Non-pigmented ciliary epithelial cell (primary cell): ENCODE measurements at regions not wholly inside any gene's neighbourhood (a gene's known extent, or its start where the extent isn't known, plus 50 kb on each side); places are given as distances from the start of the nearest gene placed in this dataset.

Experiments used
- DNase-seq: peaks from one replicate; pipeline ENCODE4 v3.0.0-alpha.2; 2010; ENCODE audit warnings: low read depth

- no peak for DNase-seq
Measured at GRCh38 chr12:128138125-128138524, 128.8 kb upstream of the TMEM132C start.

- no peak for DNase-seq
Measured at GRCh38 chr12:128140551-128140950, 126.4 kb upstream of the TMEM132C start.

DNA sequence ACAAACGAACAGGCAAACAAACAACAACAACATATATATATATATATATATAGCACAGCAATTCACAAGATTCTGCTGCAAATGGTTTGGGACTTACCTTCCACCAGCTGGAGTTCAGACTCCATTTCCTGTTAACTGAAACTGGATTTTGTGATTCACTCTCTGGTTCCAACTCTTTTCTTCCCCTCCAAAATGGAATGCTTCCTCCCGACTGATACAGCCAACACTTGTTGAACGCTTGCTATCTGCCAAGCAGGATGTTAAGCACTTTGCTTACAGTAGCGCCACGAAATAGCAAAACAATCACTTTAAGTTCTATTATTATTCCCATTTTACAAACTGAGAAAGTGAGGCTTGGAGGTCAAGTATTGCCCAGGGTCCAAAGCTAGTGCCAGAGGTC is 116.0 kb upstream of the TMEM132C start:
- no peak for DNase-seq

GRCh38 chr12:128155571-128155970 is 111.4 kb upstream of the TMEM132C start:
- DNase-seq = no peak

DNA sequence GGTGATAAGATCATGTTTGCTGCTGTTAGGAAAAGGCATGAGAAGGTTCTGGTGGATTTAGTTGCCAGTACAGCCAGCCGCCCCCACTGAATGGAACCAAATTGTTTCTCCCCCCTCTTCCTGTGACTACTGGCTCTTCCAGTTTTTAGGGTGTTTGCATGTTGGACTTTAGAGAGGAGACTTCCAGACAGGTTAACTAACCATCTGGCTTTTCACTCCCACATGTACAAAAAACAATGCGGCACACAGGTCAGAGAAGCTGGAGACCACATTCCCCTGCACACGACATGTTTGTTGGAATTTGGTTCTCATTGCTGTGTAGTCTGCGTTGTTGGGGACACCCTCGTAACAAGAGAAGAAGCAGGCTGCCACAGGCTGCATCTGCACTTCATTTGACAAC is 103.9 kb upstream of the TMEM132C start:
- no peak for DNase-seq

DNA sequence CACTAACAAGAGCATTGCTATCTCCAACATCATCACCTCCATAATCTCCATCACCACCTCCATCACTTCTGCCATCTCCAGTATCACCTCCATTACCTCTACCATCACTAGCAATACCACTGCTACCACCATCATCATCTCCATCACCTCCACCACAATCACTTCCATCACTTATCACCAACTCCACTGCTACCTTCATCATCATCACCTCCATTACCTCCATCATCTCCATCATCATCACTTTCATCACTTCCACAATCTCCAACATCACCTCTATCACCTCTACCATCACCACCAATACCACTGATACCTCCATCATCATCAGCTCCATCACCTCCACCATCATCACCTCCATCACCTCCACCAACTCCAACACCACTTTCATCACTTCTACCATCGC is 102.4 kb upstream of the TMEM132C start:
- DNase-seq = no peak

GRCh38 chr12:128165387-128165786 is 101.6 kb upstream of the TMEM132C start:
- DNase-seq = no peak

- no peak for DNase-seq
Measured at GRCh38 chr12:128168273-128168672, 98.7 kb upstream of the TMEM132C start.

GRCh38 chr12:128170181-128170580 is 96.8 kb upstream of the TMEM132C start:
- no peak for DNase-seq

- DNase-seq = no peak
Measured at GRCh38 chr12:128178565-128178964, 88.4 kb upstream of the TMEM132C start.

DNA sequence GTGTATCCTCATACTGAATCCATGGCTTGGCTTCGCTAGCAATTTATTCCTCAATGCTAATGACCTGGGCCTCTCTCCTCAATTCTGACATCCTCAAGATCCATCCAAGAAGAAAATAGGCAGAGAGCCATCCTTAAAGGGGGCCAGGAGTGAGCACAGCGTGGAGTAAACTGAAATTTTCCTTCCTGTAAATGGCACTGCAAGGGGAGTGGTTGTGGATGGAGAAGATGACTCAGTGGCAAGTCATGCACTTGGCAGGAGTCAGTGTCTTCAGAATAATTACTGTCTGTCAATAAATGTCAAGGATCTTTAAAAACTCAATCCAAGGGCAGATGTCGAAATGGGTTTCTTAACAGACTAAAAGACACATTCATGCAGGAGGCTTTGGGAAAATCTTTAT is 88.0 kb upstream of the TMEM132C start:
- DNase-seq = no peak

- no peak for DNase-seq
Measured at GRCh38 chr12:128180166-128180565, 86.8 kb upstream of the TMEM132C start.

DNA sequence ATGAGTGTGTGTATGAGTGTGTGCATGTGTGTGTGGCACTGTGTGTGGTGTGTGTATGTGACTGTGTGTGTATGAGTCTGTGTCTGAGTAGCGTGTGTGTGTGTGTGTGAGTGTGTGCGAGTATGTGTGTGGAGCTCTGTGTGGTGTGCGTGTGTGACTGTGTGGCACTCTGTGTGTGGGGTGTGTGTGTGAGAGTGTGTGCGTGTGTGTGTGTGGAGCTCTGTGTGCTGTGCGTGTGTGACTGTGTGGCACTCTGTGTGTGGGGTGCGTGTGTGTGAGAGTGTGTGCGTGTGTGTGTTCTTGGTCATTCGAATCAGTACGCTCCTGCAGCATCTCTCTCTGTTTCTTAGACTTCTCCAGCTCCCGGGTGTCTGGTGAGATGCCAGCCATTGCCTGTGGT is 76.9 kb upstream of the TMEM132C start:
- no peak for DNase-seq

- no peak for DNase-seq
Measured at GRCh38 chr12:128190614-128191013, 76.4 kb upstream of the TMEM132C start.

- no peak for DNase-seq
Measured at GRCh38 chr12:128191380-128191779, 75.6 kb upstream of the TMEM132C start.

DNA sequence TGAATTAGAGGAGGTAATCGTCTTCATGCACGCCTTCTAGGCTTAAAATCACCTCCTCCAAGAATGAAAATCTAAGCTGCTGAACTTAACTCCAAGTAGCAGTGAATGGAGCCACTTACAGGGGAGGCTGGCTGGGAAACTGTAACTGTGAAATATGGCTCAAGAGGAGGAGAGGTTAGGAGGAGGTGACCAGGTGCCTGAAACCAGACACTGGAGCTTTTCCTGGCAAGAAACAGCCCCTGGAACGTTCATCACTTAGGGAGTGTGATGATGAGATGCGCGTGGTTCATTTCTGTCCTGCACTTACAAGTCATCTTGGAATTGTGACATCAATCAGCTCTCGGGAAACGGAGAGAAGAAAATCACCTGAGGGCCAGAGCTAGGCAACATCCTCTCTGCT is 62.3 kb upstream of the TMEM132C start:
- DNase-seq = no peak

DNA sequence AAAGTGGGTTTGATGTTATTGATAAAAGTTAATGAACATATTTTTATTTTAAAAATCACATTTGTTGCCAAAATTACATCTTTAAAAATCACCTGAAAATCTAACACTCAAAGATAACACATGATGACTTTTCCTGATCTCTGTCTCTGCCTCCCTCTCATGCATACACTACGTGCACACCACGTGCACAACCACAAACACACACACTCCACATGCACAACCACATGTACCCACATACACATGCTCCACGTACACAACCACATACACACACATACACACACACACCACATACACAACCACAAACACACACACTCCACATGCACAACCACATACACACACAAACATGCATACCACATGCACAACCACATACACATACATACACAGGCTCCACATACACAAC is 61.8 kb upstream of the TMEM132C start:
- DNase-seq = no peak

GRCh38 chr12:128205758-128206157 is 61.2 kb upstream of the TMEM132C start:
- no peak for DNase-seq
